ENCODE measurements at regions not wholly inside any gene's neighbourhood (a gene's known extent, or its start where the extent isn't known, plus 50 kb on each side); places are given as distances from the start of the nearest gene placed in this dataset.

DNA sequence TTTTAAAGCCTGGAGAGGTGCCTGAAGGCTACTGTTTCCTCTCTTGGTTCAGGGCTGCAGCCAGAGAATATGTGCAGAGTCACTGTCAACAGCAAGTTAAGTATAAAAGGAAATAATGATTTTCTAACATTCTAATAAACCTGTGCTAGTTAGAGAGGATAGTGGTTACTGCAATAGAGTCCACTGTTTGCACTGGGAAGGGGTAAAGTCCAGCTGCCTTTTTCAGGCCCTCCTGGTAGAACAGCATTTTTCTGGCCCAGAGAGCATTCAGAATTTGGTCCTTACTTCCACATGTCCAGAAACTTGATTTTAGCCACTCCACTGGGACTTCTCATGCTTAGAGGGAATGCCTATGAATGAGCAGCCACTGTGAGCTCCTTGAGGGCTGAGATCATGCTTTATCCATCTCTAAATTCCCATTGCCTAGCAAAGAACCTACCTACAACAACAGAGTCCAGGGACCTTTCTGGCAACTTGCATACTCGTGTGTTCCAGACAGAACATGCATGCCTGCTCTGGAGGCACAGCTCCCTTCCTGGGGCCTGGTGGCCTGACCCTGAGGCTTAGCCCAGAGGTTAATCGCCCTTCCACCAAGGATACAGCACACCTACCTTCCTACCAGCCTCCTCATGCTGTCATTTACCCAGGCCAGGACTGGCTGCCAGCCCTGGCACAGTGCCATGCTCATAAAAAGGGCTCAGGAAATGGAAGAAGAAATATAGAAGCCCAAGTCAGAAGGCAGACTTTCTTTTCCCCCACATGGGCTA lies 50.3 kb upstream of the ATP13A3 start (continued):
- no peak for TF ChIP-seq MATR3 (CRISPR knock-in tag; IDR thresholded peaks at IDR 0.05)
- TF ChIP-seq RCOR2 (CRISPR knock-in tag; IDR thresholded peaks at IDR 0.05), result no peak
- TF ChIP-seq, protein P1, sequence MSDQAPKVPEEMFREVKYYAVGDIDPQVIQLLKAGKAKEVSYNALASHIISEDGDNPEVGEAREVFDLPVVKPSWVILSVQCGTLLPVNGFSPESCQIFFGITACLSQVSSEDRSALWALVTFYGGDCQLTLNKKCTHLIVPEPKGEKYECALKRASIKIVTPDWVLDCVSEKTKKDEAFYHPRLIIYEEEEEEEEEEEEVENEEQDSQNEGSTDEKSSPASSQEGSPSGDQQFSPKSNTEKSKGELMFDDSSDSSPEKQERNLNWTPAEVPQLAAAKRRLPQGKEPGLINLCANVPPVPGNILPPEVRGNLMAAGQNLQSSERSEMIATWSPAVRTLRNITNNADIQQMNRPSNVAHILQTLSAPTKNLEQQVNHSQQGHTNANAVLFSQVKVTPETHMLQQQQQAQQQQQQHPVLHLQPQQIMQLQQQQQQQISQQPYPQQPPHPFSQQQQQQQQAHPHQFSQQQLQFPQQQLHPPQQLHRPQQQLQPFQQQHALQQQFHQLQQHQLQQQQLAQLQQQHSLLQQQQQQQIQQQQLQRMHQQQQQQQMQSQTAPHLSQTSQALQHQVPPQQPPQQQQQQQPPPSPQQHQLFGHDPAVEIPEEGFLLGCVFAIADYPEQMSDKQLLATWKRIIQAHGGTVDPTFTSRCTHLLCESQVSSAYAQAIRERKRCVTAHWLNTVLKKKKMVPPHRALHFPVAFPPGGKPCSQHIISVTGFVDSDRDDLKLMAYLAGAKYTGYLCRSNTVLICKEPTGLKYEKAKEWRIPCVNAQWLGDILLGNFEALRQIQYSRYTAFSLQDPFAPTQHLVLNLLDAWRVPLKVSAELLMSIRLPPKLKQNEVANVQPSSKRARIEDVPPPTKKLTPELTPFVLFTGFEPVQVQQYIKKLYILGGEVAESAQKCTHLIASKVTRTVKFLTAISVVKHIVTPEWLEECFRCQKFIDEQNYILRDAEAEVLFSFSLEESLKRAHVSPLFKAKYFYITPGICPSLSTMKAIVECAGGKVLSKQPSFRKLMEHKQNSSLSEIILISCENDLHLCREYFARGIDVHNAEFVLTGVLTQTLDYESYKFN (CRISPR knock-in tag; conservative IDR thresholded peaks at IDR 0.05), result peak; percentile 92
- no peak for TF ChIP-seq RAD51 (IDR thresholded peaks at IDR 0.05; ENCODE audit: borderline replicate concordance)
- peak; percentile 54 for TF ChIP-seq BCL6 (CRISPR knock-in tag; IDR thresholded peaks at IDR 0.05)
- no peak for TF ChIP-seq KDM4B (CRISPR knock-in tag; IDR thresholded peaks at IDR 0.05)
- peak; percentile 61; the same call in 1 of the 2 replicates for TF ChIP-seq ZC3H4 (CRISPR knock-in tag; IDR thresholded peaks at IDR 0.05; ENCODE audit: borderline replicate concordance)
- no peak for TF ChIP-seq ZNF616 (CRISPR knock-in tag; IDR thresholded peaks at IDR 0.05; ENCODE audit: low read depth)
- TF ChIP-seq PITX1 (CRISPR knock-in tag; IDR thresholded peaks at IDR 0.05), result peak; percentile 37; the same call in 1 of the 2 replicates
- TF ChIP-seq HHEX (CRISPR knock-in tag; IDR thresholded peaks at IDR 0.05), result no peak
- 0 out of 2 replicates have a peak, but pooled peaks have one; percentile 13 for TF ChIP-seq ZNF143 (CRISPR knock-in tag; IDR thresholded peaks at IDR 0.05)
- TF ChIP-seq RAD21 (CRISPR knock-in tag; IDR thresholded peaks at IDR 0.05), result no peak
- no peak for TF ChIP-seq TP53 (CRISPR knock-in tag; conservative IDR thresholded peaks at IDR 0.05)
- TF ChIP-seq SMAD9 (CRISPR knock-in tag; IDR thresholded peaks at IDR 0.05), result no peak
- no peak for TF ChIP-seq ONECUT2 (CRISPR knock-in tag; IDR thresholded peaks at IDR 0.05)
- TF ChIP-seq, protein P2, sequence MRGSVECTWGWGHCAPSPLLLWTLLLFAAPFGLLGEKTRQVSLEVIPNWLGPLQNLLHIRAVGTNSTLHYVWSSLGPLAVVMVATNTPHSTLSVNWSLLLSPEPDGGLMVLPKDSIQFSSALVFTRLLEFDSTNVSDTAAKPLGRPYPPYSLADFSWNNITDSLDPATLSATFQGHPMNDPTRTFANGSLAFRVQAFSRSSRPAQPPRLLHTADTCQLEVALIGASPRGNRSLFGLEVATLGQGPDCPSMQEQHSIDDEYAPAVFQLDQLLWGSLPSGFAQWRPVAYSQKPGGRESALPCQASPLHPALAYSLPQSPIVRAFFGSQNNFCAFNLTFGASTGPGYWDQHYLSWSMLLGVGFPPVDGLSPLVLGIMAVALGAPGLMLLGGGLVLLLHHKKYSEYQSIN (CRISPR knock-in tag; IDR thresholded peaks at IDR 0.05; ENCODE audit: borderline replicate concordance), result no peak
- no peak for TF ChIP-seq ZNF496 (CRISPR knock-in tag; IDR thresholded peaks at IDR 0.05; ENCODE audit: insufficient replicate concordance)
- TF ChIP-seq ZFX (CRISPR knock-in tag; IDR thresholded peaks at IDR 0.05; ENCODE audit: low read depth), result peak; percentile 71
- TF ChIP-seq, protein P3, sequence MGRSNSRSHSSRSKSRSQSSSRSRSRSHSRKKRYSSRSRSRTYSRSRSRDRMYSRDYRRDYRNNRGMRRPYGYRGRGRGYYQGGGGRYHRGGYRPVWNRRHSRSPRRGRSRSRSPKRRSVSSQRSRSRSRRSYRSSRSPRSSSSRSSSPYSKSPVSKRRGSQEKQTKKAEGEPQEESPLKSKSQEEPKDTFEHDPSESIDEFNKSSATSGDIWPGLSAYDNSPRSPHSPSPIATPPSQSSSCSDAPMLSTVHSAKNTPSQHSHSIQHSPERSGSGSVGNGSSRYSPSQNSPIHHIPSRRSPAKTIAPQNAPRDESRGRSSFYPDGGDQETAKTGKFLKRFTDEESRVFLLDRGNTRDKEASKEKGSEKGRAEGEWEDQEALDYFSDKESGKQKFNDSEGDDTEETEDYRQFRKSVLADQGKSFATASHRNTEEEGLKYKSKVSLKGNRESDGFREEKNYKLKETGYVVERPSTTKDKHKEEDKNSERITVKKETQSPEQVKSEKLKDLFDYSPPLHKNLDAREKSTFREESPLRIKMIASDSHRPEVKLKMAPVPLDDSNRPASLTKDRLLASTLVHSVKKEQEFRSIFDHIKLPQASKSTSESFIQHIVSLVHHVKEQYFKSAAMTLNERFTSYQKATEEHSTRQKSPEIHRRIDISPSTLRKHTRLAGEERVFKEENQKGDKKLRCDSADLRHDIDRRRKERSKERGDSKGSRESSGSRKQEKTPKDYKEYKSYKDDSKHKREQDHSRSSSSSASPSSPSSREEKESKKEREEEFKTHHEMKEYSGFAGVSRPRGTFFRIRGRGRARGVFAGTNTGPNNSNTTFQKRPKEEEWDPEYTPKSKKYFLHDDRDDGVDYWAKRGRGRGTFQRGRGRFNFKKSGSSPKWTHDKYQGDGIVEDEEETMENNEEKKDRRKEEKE (IDR thresholded peaks at IDR 0.05), result no peak
- TF ChIP-seq JARID2 (CRISPR knock-in tag; IDR thresholded peaks at IDR 0.05; ENCODE audit: insufficient replicate concordance), result no peak
- TF ChIP-seq CHD4 (IDR thresholded peaks at IDR 0.05; ENCODE audit: borderline replicate concordance, low read length), result peak; percentile 10; the same call in 1 of the 2 replicates
- TF ChIP-seq AGO2 (optimal IDR thresholded peaks at IDR 0.05; ENCODE audit: low read depth, low read length), result no peak
- TF ChIP-seq ZNF3 (CRISPR knock-in tag; IDR thresholded peaks at IDR 0.05), result peak; percentile 15; the same call in 1 of the 2 replicates
- no peak for TF ChIP-seq ZNF589 (CRISPR knock-in tag; conservative IDR thresholded peaks at IDR 0.05)
- no peak for TF ChIP-seq RFX3 (CRISPR knock-in tag; IDR thresholded peaks at IDR 0.05)
